Stimulated activated CD4-positive, alpha-beta T cell treated with anti-CD3 and anti-CD28 coated beads, Interleukin-12 subunit alpha, Interleukin-12 subunit beta, amount 100 ng/mL, for 48 hours (primary cell): ENCODE measurements at regions not wholly inside any gene's neighbourhood (a gene's known extent, or its start where the extent isn't known, plus 50 kb on each side); places are given as distances from the start of the nearest gene placed in this dataset.
"Not testable (repeated sequence)": the region's sequence is repeated elsewhere in the genome, so short reads cannot be mapped to it uniquely, and the experiment has no call there.

Experiments
- DNase-seq, 3 donors: peaks; one replicate each; pipeline ENCODE4 v3.0.0-alpha.2; 2020; ENCODE audit warnings: low read depth in 2 of 3, low spot score in 1 of 3

DNA sequence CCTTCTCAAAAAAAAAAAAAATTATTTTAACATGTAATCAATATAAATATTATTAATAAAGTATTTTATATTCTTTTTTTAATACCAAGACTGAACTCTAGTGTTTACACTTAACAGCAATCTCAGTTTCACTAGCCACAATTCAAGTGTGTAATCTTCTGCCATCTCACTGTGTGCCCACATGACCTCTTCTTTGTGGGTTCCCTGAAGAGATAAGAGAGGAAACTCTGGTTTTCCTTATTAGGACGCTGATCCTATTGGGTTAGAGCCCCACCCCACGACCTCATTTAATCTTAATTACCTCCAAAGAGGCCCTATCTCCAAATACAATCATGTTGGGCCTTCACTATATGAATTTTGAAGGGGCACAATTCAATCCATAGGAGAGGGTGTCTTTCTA, 177.6 kb downstream of the STK31 start:
- DNase-seq: no peak

DNA sequence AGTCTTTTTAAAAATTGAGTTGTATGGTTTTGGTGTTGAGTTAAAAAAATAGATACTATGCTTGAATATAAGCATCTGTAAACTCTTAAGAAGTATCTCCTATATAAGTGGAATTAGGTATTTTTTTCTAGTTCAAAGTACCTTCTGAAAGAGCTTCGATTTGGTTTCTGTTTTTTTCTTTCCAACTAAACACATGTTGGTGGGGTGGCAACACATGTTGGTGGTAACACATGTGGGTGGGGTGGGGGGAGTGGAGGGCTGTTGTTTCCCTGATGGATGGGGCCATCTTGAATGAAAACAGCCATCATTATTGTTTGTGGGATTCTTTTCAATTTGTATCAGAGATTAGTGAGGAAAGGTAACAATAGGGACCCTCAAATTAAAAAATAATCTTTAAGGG, 178.9 kb downstream of the STK31 start:
- DNase-seq: no peak

DNA sequence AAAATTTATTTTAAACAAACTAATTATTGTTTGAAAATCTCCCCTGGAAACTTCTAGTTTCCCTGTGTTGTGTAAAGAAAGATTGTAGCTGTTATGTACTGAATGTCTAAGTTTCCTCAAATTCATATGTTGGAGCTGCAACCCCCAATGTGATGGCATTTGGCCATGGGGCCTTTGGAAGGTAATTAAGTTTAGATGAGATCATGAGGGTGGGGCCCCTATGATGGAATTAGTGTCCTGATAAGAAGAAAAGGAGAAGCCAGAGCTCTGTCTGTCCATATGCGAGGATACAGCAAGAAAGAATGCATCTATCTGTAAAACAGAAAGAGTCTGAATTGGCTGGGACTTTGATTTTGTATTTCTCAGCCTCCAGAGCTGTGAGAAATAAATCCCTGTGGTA, 179.5 kb downstream of the STK31 start:
- DNase-seq: no peak

DNA sequence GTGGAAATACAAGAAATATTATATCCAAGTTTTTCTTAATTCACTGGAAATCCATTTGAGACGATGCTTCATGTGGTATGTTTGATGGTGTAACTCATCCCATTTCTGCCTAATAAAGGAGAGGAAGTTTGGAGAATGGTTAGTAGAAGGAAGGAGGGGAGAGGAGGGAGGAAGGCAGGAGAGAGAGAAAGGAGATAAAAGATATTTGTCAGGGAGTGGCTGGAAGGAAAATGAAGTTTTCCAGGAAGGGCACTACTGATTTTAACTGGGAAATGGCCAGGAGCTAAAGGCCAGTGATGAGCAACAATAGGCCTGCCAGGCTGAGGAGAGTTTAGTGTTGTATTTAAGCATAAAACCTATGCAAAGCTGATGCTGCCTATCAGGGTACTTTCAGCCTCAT, 182.0 kb downstream of the STK31 start:
- no peak for DNase-seq

DNA sequence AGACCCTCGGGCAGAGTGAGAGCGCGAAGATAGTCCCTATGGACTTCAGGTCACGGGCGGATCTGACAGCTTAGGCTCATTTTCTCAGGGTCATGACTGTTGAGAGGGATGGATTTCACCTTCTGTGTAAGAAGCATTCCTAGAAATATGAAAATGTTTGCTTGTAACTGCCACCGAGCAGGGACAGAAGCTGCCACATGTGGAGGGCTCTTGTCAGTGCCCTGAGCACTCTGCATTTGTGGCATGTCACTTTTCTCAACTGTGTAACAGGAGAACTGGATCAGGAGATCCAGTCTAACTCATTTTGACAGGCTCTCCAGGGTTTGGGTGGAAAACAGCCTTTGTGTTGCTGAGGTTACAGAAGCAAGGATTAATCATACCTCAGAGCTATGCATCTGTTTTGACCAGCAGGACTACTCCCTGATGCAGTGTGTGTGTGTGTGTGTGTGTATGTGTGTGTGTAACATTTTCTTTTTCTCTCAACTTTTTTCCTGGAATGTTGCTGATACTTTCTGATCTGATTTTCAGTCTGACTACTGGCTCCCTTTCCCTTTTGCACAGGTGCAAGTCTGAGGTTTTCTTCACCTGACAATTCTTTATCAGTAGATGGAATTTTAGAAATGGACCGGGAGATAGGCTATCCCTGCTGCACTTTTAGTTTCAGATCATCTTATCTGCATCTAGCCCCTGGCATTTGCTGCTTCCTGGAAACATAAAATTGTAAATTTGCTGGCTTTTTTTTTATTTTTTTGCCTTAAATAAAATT, 183.3 kb downstream of the STK31 start:
- DNase-seq: no peak

DNA sequence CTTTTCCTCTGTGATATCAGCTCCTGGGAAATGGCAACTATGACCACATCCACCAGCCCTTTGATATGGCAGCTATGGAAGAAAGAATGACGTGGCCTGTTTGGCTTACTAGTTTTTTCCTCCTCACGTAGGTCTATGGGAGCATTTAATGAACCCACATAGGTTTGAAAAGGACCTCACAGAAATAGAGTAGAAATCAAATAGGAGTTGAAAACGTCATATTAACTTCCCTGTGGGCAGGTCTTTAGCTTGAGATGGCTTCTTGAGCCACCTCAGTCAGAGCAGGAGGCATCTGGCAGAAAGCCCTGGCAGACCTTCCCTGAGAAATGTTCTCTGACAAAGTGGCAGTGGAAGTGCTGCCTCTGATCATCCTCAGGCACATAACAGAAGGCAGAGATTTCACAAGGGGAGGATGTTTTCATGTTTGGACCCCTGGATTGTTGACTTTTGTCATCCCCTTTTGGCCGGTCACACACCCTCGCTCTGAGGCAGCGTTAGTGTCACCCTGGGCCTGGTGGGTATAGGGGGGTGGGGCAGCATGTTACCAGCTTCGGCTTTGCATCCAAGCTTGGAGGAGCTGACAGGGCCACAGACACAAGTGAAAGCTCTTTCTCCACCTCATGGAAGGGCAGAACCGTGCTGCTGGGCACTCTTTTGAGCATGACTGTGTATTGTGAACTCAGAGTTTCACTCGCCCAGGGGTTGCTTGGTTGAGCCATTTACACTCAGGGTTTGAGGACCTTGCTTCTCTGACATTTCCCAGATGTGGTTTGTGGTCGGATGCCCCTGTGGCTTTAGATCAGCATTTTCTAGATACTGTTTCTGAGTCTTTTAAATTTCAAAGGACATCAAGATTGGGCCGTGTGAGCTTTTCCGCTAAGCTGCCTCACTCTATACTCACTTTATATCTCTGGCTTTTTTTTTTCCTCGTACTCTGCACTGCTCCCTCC, 184.2 kb downstream of the STK31 start:
- peak; percentile 26 to 54 (median 38) for DNase-seq

DNA sequence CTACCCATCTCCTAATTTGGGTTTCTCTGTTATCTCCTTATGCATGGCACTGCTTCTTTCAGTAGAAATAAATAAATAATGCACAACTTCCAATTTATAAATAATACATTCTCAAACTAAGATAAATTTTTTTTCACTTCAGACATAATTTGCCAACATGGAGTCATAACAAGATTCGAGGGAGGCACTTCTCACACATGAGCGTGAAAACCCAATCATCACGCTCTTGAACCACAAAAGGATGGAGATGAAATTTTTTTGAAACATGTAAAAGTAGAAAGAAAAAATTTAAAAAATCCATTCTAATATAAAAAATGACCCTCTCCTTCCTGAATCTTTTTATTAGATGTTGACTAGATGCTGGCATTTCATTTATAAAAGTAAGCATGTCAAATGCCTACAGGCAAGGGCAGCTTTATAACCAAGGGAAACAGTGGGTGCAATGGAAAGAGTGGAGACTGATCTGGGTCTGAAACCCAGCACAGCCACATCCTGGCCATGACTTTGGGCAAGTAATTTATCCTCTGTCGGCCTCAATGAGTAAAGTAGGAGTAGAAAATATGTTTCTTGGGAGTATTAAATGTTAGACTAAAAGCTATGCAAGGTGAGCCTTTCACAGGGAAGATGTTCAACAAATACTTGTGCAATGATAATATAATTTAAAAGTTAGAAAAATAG, 185.0 kb downstream of the STK31 start:
- no peak for DNase-seq

DNA sequence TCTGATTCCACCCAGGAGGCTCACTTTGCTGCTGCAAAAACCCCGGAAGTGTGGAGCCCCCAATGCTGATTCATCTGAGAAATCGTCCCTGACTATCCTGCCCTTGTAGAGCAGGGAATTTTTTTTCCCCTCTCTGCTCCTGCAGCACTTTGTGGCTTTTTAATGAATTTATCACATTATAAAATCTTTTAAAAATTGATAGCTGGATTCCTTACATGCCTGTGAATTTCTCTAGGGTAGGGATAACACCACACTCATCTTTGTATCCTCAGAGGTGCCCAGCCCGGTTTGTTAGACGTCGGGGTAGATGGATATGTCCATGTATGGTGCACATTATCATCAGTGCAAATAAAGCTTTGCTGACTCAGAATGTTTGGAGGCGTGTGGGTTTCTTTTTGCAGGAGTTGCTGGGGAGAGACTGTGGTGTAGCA, 185.7 kb downstream of the STK31 start:
- DNase-seq: no peak

DNA sequence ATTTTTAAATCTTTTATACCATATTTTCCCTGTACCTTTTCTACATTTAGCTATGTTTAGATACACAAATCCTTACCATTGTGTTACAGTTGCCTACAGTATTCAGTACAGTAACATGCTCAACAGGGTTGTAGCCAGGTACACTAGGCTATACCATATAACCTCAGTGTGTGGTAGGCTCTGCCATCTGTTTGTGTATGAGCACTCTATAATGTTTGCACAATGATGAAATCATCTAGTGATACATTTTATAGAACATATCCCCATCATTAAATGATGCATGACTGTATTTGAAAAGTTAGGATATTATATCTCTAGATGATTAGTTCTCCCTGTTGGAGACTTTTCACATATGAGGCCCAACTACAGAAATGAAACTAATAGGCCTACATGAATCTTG, 188.6 kb downstream of the STK31 start:
- DNase-seq: no peak

DNA sequence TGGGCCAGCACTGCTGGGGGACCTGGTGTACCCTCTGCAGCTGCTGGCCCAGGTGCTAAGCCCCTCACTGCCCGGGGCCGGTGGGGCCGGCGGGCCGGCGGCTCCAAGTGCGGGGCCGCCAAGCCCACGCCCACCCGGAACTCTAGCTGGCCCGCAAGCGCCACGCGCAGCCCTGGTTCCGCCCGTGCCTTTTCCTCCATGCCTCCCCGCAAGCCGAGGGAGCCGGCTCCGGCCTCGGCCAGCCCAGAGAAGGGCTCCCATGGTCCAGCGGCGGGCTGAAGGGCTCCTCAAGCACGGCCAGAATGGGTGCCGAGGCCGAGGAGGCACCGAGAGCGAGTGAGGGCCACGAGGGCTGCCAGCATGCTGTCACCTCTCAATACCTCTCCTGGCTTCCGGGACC, 194.9 kb downstream of the STK31 start:
- not testable (repeated sequence) for DNase-seq

DNA sequence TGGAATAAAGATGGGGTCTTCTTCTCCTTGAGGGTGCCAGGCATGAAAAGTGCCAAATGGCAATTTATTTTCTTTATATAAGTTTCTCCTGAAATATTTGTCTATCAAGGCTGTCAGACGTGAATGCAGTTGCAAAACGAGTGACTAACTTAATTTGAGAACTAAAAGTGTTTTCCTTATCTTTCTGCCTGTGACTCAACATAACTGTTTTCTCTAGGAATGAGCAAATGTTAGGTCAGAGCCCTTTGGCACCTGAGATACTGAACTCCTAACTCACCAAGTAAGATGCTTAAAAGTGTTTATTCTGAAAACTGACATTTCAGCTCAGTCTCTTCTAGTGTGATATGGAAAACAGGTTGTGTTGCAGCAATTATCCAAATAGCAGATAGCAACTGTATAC, 197.0 kb downstream of the STK31 start:
- no peak for DNase-seq

DNA sequence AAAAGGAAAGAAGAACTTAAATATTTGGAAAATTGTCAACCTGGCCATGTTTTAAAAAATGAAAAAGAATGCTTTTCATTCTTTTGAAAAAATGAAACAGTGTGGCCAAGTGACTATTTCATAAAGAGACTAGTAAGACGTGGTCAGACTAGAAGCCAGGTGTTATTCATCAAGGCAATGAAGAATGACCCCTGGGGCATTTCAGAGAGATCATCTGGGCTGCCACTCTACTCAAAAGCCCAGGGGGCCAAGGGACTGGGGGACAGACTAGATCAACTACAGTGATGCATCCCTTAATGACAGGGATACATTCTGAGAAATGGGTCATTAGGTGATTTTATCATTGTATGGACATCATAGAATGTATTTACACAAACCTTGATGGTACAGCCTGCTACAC, 199.4 kb downstream of the STK31 start:
- no peak for DNase-seq

DNA sequence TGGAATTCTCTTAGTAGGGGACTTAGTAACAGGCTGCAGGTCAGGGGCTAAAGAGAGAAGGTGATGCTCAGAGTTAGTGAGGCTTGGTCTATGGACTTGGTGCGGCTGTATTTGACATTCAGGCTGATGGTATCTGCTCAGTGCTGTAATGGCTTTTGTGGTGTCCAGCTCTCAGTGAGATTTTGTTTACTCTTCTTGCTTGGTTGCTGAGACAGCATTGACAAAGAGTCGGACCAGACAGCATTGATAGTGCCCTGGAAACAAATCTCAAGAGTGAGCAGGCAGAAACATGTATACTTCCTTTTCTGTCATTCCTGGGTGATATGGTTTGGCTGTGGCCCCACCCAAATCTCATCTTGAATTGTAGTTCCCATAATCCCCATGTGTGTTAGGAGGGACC, 202.0 kb downstream of the STK31 start:
- no peak for DNase-seq

DNA sequence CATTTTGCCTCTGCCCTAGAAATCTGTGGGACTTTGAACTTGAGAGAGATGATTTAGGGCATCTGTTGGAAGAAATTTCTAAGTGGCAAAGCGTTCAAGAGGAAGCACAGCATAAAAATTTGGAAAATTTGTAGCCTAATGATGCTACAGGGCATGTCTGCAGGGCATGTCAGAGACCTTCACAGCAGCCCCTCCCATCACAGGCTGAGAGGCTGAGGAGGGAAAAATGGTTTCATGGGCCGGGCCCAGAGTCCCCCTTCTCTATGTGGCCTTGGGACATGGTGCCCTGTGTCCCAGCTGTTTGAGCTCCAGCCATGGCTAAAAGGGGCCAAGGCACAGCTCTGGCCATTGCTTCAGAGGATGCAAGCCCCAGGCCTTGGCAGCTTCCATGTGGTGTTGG, 203.0 kb downstream of the STK31 start:
- DNase-seq: no peak

DNA sequence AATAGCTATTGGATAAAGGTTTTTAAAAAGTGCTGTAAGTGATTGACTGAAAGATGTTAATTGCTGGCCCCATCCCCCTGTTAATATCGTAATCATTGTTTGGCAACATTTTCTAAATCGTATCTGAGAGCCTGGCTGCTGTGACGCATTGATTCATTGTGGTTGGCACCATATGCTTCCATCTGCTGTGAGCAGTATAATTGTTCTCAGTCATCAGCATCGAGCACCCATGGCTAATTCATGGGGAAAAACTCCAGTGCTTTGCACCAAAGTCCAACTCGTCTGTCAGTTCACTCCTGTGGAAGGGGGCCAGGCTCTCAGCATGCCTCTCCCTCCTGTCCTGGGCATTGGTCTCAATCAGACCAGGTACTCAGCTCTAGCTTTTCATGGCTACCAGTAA, 205.2 kb downstream of the STK31 start:
- DNase-seq: no peak

DNA sequence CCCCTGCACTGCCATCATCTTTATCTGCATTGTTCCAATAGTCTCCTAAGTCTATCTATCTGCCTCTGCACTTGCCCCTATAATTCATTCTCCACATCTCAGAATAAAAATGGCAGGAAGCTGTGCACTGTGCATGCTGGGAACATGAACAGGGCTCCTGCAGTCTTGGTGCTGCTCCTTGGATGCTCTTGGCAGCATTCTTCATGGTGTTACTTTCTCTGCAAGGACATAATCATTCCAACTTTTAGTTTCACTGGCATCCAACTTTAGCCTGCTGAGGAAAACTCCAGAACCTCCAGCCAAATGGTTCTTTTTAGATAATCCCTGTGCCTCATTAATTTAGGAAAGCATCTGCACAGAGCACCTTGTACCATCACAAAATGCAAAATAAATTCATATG, 208.3 kb downstream of the STK31 start:
- no peak for DNase-seq

DNA sequence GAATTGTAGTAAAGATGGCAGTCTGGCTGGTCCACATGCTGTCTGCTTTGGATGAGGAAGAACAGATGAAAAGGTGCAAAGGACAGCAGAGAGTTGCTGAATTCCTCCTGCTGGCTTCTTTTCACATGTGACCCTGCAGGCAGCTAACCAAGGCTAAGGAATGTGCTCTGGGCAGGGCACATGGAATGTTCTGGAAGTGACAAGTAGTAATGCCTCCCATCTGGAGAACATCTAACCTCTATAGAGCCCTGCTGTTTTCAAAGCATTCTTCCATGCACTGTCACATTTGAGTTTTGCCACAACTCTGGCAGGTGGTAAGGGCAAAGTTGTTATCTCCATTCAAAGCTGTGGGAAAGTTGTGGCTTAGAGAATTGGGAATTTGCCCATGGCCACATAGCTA, 208.8 kb downstream of the STK31 start:
- no peak for DNase-seq

DNA sequence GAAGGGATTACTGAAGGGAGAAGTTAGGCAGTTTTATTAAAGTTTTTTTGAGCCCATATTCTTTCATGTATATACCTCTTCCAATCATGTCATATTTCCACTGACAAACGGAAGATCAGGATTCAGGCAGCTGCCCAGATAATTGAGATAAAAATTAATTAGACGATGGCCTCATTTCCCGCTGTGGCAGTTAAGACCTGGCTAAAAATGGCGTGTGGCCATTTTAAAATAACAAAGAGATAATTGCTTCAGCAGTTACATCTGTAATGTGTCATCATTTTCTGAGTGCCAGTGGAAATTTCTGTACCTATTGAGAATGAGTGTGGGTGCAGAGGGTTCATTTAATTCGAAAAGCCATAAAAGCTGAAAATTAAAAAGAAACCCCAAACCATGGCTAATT, 215.1 kb downstream of the STK31 start:
- no peak for DNase-seq

DNA sequence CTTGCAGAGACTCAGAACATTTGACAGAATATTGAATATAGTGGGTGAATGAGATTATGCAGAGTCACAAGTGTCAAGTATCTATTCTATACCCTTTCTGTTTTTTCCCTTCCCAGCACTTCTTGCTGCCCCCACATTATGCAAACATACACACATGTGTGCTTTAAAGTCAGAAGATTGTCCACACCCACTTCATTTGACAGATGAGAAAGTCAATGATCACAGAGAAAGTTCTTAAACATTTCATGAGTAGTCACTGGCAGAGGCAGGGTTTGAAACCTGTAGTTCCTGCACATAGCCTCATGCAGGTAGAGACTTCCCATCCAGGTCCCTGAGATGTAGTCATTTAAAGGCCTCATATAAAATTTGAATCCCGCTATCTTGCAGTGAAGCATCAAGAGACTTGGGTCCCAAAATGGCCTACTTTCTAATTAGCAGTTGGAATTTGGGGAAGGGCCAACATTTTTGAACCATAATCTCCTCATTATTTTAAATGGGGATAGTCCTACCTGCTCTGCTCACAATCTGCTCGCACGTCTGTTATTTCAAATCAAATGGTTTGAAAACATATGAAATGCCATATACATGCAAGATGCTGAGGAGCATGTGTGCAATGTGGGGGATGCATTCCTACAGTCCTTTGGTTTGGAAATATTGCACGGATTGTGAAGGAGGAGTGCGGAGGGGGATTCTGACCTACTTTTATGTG, 217.8 kb downstream of the STK31 start:
- DNase-seq: no peak

DNA sequence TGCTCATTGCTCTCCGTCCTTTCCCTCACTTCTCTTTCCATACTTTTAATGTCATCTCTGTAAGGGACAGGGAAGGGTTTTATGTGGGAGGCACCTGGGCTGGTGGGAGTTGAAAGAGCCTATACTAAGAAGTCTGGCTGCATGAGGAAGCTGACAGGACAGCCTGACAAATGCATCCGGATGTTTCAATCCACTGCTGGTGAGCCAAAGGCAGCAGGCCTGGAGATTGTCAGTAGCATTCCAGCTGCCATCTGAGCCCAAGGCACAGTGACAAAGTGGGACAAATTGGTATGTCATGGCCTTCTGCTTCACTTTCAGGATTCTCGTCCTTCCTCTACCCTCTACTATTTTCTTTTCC, 218.4 kb downstream of the STK31 start:
- DNase-seq: no peak

DNA sequence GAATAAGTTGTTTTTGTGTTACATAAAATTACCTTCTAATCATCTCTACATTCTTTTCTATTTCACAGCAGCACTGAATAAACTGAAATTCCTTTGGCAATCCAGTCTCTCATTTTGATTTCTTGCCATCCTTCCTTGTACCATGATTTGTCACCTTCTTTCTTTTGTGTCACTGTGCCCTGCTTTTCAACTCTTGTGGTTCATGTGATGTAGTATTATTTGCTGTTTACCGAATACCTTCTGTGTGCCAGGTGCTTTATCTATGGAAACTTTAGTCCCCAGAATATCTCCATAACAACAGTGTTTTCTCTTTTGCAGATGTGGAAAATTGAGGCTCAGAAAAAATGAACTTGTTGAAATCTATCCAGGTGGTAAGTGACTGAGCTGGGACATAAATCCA, 220.3 kb downstream of the STK31 start:
- DNase-seq: no peak
